Femur (tissue), 1 donor: ENCODE measurements at regions not wholly inside any gene's neighbourhood (a gene's known extent, or its start where the extent isn't known, plus 50 kb on each side); places are given as distances from the start of the nearest gene placed in this dataset.
"Not testable (repeated sequence)": the region's sequence is repeated elsewhere in the genome, so short reads cannot be mapped to it uniquely, and the experiment has no call there.

ENCODE experiments used
- DNase-seq: peaks from one replicate; pipeline ENCODE4 v3.0.0-alpha.2; 2017

GRCh38 chr6:57708061-57708460, 390.6 kb downstream of the PRIM2 start:
- DNase-seq: not testable (repeated sequence)

GRCh38 chr6:57722546-57722945, 405.1 kb downstream of the PRIM2 start:
- not testable (repeated sequence) for DNase-seq

- DNase-seq: not testable (repeated sequence)
Measured at GRCh38 chr6:57723815-57724401, 406.5 kb downstream of the PRIM2 start.

GRCh38 chr6:57729407-57729806, 412.0 kb downstream of the PRIM2 start:
- DNase-seq: not testable (repeated sequence)

- not testable (repeated sequence) for DNase-seq
Measured at GRCh38 chr6:57730726-57731125, 413.3 kb downstream of the PRIM2 start.

GRCh38 chr6:57747716-57748115, 430.3 kb downstream of the PRIM2 start:
- DNase-seq: not testable (repeated sequence)

GRCh38 chr6:57759850-57760249, 442.4 kb downstream of the PRIM2 start:
- DNase-seq: not testable (repeated sequence)

- not testable (repeated sequence) for DNase-seq
Measured at GRCh38 chr6:57792720-57793397, 475.4 kb downstream of the PRIM2 start.

GRCh38 chr6:57793398-57793762, 475.9 kb downstream of the PRIM2 start:
- not testable (repeated sequence) for DNase-seq

- not testable (repeated sequence) for DNase-seq
Measured at GRCh38 chr6:57799703-57800479, 482.5 kb downstream of the PRIM2 start.

GRCh38 chr6:57808581-57808980, 491.2 kb downstream of the PRIM2 start:
- DNase-seq: not testable (repeated sequence)

- not testable (repeated sequence) for DNase-seq
Measured at GRCh38 chr6:57809454-57809853, 492.0 kb downstream of the PRIM2 start.

- not testable (repeated sequence) for DNase-seq
Measured at GRCh38 chr6:57813271-57814075, 496.0 kb downstream of the PRIM2 start.

GRCh38 chr6:57815826-57816225, 498.4 kb downstream of the PRIM2 start:
- DNase-seq: not testable (repeated sequence)

GRCh38 chr6:57821325-57821724, 503.9 kb downstream of the PRIM2 start:
- not testable (repeated sequence) for DNase-seq

GRCh38 chr6:57822448-57822847, 505.0 kb downstream of the PRIM2 start:
- not testable (repeated sequence) for DNase-seq

GRCh38 chr6:57822896-57823358, 505.5 kb downstream of the PRIM2 start:
- no peak for DNase-seq

GRCh38 chr6:57837622-57838209, 520.3 kb downstream of the PRIM2 start:
- DNase-seq: not testable (repeated sequence)

- DNase-seq: not testable (repeated sequence)
Measured at GRCh38 chr6:57841551-57841950, 524.1 kb downstream of the PRIM2 start.

- DNase-seq: peak; percentile 15
Measured at GRCh38 chr6:57853745-57854407, 536.4 kb downstream of the PRIM2 start.

GRCh38 chr6:57860481-57861315, 543.3 kb downstream of the PRIM2 start:
- DNase-seq: not testable (repeated sequence)
